Tibial nerve (tissue), 4 donors: ENCODE measurements at regions not wholly inside any gene's neighbourhood (a gene's known extent, or its start where the extent isn't known, plus 50 kb on each side); places are given as distances from the start of the nearest gene placed in this dataset.

Experiments
- EP300 ChIP-seq, 2 donors: sonication (generic); formaldehyde crosslinking; IDR thresholded peaks; one replicate each; pipeline ENCODE4 v1.6.1; 2017; ENCODE audit warnings: antibody characterized with exemption in 2 of 2, mild to moderate bottlenecking in 1 of 2
- POLR2A ChIP-seq, 2 donors: fragments of 450-650 bp; IDR thresholded peaks; one replicate each; pipeline ENCODE4 v1.6.1; 2017; ENCODE audit warnings: antibody characterized with exemption in 2 of 2, mild to moderate bottlenecking in 2 of 2, moderate library complexity in 2 of 2
- TF ChIP-seq, protein P1 (sequence below), 5 experiments: fragments of 200-600 bp in 3 of 5; fragments of 450-650 bp in 2 of 5; sonication (generic) in 3 of 5; IDR thresholded peaks; one replicate each; pipeline ENCODE4 v1.5.1; 2016 to 2019; ENCODE audit warnings: antibody characterized with exemption in 5 of 5, mild to moderate bottlenecking in 3 of 5, moderate library complexity in 2 of 5

DNA sequence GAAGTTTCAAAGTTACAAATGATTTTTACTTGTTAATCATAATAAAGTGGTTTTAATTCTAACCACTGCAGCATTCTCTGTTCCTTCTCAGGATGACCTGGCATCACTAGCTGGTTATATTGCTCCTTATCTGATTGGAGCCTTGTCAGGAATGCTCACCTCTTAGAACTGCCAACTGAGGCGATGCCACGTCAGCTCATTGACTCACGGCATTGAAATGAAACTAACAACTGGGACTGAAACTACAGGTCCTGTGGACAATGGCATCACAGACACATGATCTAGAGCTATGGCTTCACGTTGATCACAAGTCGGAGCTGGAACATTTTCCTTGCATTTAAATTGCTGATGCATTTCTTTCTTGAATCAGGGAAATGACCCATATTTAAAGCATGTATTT, 54.9 kb upstream of the MAP2 start:
- TF ChIP-seq, protein P1, sequence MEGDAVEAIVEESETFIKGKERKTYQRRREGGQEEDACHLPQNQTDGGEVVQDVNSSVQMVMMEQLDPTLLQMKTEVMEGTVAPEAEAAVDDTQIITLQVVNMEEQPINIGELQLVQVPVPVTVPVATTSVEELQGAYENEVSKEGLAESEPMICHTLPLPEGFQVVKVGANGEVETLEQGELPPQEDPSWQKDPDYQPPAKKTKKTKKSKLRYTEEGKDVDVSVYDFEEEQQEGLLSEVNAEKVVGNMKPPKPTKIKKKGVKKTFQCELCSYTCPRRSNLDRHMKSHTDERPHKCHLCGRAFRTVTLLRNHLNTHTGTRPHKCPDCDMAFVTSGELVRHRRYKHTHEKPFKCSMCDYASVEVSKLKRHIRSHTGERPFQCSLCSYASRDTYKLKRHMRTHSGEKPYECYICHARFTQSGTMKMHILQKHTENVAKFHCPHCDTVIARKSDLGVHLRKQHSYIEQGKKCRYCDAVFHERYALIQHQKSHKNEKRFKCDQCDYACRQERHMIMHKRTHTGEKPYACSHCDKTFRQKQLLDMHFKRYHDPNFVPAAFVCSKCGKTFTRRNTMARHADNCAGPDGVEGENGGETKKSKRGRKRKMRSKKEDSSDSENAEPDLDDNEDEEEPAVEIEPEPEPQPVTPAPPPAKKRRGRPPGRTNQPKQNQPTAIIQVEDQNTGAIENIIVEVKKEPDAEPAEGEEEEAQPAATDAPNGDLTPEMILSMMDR (IDR thresholded peaks at IDR 0.05): no peak
- TF ChIP-seq POLR2A (IDR thresholded peaks at IDR 0.05) (no peak), EP300 (IDR thresholded peaks at IDR 0.05) (no peak)
